OCI-LY3 (cell line): ENCODE measurements at regions not wholly inside any gene's neighbourhood (a gene's known extent, or its start where the extent isn't known, plus 50 kb on each side); places are given as distances from the start of the nearest gene placed in this dataset.

Source experiments
- EZH2phosphoT487 ChIP-seq: fragments of 200-600 bp; shearing (Covaris generic); IDR thresholded peaks from 2 replicates; pipeline ENCODE4 v1.6.1; 2018; ENCODE audit warnings: antibody characterized with exemption, mixed run types, low read depth
- TF ChIP-seq, protein P1 (sequence below): fragments of 200-600, 300-600 bp; sonication (generic); IDR thresholded peaks from 2 replicates; pipeline ENCODE4 v1.5.1; 2014; ENCODE audit warnings: antibody characterized with exemption, low read length, low read depth

DNA sequence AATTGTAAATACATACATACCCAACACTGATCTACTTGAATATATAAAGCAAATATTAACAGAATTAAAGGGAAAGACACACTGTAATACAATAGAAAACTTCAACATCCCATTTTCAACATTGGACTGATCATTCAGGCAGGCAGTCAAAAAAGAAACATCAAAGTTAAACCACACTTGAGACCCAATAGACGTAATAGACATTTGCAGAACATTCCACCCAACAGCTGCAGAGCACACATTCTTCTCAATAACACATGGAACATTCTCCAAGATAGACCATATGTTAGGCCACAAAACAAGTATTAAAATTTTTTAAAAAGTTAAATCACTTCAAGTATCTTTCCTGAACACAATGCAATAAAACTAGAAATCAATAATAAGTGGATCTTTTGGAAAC, 698.2 kb downstream of the COL12A1 start:
- no peak for TF ChIP-seq EZH2phosphoT487
- TF ChIP-seq, protein P1, sequence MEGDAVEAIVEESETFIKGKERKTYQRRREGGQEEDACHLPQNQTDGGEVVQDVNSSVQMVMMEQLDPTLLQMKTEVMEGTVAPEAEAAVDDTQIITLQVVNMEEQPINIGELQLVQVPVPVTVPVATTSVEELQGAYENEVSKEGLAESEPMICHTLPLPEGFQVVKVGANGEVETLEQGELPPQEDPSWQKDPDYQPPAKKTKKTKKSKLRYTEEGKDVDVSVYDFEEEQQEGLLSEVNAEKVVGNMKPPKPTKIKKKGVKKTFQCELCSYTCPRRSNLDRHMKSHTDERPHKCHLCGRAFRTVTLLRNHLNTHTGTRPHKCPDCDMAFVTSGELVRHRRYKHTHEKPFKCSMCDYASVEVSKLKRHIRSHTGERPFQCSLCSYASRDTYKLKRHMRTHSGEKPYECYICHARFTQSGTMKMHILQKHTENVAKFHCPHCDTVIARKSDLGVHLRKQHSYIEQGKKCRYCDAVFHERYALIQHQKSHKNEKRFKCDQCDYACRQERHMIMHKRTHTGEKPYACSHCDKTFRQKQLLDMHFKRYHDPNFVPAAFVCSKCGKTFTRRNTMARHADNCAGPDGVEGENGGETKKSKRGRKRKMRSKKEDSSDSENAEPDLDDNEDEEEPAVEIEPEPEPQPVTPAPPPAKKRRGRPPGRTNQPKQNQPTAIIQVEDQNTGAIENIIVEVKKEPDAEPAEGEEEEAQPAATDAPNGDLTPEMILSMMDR = no peak
